ENCODE measurements at regions not wholly inside any gene's neighbourhood (a gene's known extent, or its start where the extent isn't known, plus 50 kb on each side); places are given as distances from the start of the nearest gene placed in this dataset.
"Not testable (repeated sequence)": the region's sequence is repeated elsewhere in the genome, so short reads cannot be mapped to it uniquely, and the experiment has no call there.

DNA sequence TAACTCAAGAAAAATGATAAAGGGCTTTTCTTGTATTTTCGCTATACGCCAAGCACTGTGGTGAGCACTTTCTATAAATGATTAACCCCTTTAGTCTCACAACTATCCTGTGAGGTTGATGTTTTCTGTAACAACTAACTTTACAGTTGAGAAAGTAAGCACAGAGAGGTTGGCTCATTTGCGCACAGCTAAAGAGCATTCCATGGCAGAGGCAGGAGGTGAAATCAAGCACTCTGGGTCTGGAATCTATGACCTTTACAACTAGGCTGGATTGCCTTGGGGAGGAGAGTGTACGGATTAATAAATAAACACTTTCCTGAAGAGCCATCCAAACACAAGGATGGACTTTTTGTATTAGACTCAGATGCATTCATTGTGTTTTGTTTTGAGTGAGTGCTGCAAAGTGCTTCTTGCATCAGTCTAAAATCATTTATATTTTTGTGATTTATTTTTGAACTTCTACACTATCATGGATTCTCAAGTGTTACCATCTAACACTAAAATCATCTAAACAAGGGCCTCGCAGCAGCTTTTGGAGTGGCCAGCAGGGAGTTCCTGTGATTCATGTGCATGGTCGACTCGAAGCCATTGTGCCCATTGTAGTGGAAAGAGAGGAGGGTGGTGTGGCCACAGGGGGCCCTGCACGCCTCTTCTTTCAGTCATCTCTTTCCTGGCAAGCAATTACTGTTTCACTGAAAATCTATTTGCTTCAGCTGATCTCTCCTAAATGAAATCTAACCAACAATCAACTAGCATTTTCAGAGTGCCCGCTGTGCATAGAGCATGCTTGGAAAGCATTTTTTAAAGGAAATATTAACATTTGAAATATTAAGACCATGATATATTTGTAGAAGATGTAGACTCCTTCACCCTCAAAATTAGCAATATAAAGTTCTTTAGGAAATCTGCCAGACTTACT lies 633.4 kb upstream of the COBL start:
- Histone ChIP-seq H3K4me1 (ENCODE audit: control insufficient read depth in 2 of 2, insufficient read depth in 2 of 2, low read length in 2 of 2) (no peaks in the 10 kb centered on the region), H3K36me3 (ENCODE audit: control insufficient read depth in 2 of 2, insufficient read depth in 2 of 2, low read length in 2 of 2) (no peaks in the 10 kb centered on the region), H3K9me3 (ENCODE audit: control insufficient read depth in 2 of 2, low read length in 2 of 2) (no peaks in the 10 kb centered on the region), H3K4me3 (ENCODE audit: low read length in 2 of 2) (no peak overlapping the region), H3K27ac (ENCODE audit: low read depth in 2 of 2, low read length in 2 of 2) (no peak overlapping the region), H3K27me3 (ENCODE audit: control insufficient read depth in 2 of 2, insufficient read depth in 2 of 2, low read length in 2 of 2) (no peaks in the 10 kb centered on the region), H3K9ac (ENCODE audit: low read depth in 1 of 2, low read length in 2 of 2) (no peak overlapping the region)

DNA sequence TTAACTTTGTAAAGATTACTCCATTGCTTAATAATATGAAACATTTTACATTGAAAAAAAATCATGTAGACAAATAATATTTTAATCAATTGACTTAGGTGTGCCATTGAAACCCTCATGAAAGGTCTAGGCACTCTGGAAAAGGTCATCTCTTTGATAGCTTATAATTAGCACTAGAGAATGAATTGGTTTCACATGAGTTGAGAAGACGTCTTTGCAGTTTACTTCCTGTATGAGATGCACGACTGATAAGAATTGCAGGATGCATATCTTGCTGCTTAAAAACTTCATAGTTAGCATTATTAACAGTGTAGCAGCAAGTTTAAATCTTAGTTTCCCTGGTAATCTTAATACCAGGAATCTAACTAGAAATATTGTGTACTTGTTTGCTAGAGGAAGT lies 614.2 kb upstream of the COBL start:
- Histone ChIP-seq H3K27me3 (ENCODE audit: control insufficient read depth in 2 of 2, insufficient read depth in 2 of 2, low read length in 2 of 2) (no peaks in the 10 kb centered on the region), H3K4me1 (ENCODE audit: control insufficient read depth in 2 of 2, insufficient read depth in 2 of 2, low read length in 2 of 2) (no peaks in the 10 kb centered on the region), H3K9ac (ENCODE audit: low read depth in 1 of 2, low read length in 2 of 2) (no peak overlapping the region), H3K4me3 (ENCODE audit: low read length in 2 of 2) (no peak overlapping the region), H3K27ac (ENCODE audit: low read depth in 2 of 2, low read length in 2 of 2) (no peak overlapping the region), H3K36me3 (ENCODE audit: control insufficient read depth in 2 of 2, insufficient read depth in 2 of 2, low read length in 2 of 2) (no peaks in the 10 kb centered on the region), H3K9me3 (ENCODE audit: control insufficient read depth in 2 of 2, low read length in 2 of 2) (no peaks in the 10 kb centered on the region)

DNA sequence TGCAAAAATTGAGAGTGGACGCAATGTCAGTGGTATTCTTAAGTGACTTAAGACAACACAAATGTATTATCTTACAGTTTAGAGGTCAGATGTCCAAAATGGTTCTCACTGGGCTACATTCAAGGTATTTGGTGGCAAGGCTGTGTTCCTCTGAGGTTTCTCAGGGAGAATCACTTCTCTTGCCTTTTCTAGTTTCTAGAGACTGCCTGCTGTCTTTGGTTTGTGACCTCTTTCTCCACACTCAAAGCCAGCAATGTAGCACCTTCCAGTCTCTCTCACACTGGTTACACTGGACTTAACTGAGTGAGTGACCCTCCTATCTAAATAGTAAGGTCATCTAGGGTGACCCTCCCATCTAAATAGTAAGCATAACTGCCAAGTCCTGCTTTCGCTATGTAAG lies 613.2 kb upstream of the COBL start:
- Histone ChIP-seq H3K4me1 (ENCODE audit: control insufficient read depth in 2 of 2, insufficient read depth in 2 of 2, low read length in 2 of 2) (no peaks in the 10 kb centered on the region), H3K27ac (ENCODE audit: low read depth in 2 of 2, low read length in 2 of 2) (no peak overlapping the region), H3K27me3 (ENCODE audit: control insufficient read depth in 2 of 2, insufficient read depth in 2 of 2, low read length in 2 of 2) (no peaks in the 10 kb centered on the region), H3K4me3 (ENCODE audit: low read length in 2 of 2) (no peak overlapping the region), H3K9ac (ENCODE audit: low read depth in 1 of 2, low read length in 2 of 2) (no peak overlapping the region), H3K36me3 (ENCODE audit: control insufficient read depth in 2 of 2, insufficient read depth in 2 of 2, low read length in 2 of 2) (no peaks in the 10 kb centered on the region), H3K9me3 (ENCODE audit: control insufficient read depth in 2 of 2, low read length in 2 of 2) (no peaks in the 10 kb centered on the region)

DNA sequence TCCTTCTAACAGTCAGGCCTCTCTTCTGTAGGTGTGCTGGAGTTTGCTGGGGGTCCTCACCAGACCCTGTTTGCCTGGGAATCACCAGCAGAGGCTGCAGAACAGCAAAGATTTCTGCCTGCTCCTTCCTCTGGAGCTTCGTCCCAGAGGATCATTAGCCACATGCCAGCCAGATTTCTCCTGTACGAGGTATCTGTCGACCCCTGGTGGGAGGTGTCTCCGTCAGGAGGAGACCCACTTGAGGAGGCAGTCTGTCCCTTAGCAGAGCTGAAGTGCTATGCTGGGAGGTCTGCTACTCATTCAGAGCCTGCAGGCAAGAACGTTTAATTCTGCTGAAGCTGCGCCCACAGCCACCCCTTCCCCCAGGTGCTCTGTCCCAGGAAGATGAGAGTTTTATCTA lies 611.1 kb upstream of the COBL start:
- Histone ChIP-seq H3K9ac (ENCODE audit: low read depth in 1 of 2, low read length in 2 of 2) (no peak overlapping the region), H3K9me3 (ENCODE audit: control insufficient read depth in 2 of 2, low read length in 2 of 2) (no peaks in the 10 kb centered on the region), H3K27me3 (ENCODE audit: control insufficient read depth in 2 of 2, insufficient read depth in 2 of 2, low read length in 2 of 2) (no peaks in the 10 kb centered on the region), H3K4me1 (ENCODE audit: control insufficient read depth in 2 of 2, insufficient read depth in 2 of 2, low read length in 2 of 2) (no peaks in the 10 kb centered on the region), H3K36me3 (ENCODE audit: control insufficient read depth in 2 of 2, insufficient read depth in 2 of 2, low read length in 2 of 2) (no peaks in the 10 kb centered on the region), H3K4me3 (ENCODE audit: low read length in 2 of 2) (no peak overlapping the region), H3K27ac (ENCODE audit: low read depth in 2 of 2, low read length in 2 of 2) (no peak overlapping the region)

DNA sequence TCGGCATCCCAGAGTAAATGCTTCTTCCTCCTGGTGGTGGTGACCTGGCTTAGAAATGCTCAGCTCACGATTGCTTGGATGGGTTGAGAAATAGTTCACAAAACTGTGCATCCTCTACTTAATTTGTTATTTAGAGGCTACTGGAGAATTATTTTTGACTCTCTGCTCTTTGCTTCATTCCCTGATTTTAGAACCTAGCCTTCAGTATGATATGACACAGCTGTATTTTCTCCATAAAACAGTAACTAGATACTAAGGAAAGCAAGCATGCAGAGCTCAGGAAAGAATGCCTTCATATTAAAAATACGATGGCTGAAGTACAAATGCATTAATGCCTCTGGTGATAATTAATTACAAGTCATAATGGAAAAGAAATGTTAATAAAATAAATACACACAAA lies 602.0 kb upstream of the COBL start:
- Histone ChIP-seq H3K27me3 (ENCODE audit: control insufficient read depth in 2 of 2, insufficient read depth in 2 of 2, low read length in 2 of 2) (no peaks in the 10 kb centered on the region), H3K9me3 (ENCODE audit: control insufficient read depth in 2 of 2, low read length in 2 of 2) (no peaks in the 10 kb centered on the region), H3K4me1 (ENCODE audit: control insufficient read depth in 2 of 2, insufficient read depth in 2 of 2, low read length in 2 of 2) (no peaks in the 10 kb centered on the region), H3K9ac (ENCODE audit: low read depth in 1 of 2, low read length in 2 of 2) (no peak overlapping the region), H3K27ac (ENCODE audit: low read depth in 2 of 2, low read length in 2 of 2) (no peak overlapping the region), H3K4me3 (ENCODE audit: low read length in 2 of 2) (no peak overlapping the region), H3K36me3 (ENCODE audit: control insufficient read depth in 2 of 2, insufficient read depth in 2 of 2, low read length in 2 of 2) (no peaks in the 10 kb centered on the region)

DNA sequence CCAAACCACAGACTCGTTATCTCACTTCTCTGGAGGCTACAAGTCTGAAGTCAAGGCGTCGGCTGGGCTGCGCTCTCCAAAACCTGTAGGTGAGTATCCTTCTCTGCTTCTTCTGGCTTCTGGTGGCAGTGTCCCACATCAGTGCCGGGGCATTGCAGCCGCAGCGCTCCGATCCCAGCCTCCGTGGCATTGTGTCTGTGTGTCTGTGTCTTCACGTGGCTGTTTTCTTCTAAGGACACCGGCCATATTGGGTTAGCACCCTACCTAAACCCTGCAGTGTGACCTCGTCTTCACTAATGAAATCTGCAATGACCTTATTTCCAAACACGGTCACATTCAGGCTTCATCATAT lies 584.9 kb upstream of the COBL start:
- H3K27me3 ChIP-seq (ENCODE audit: control insufficient read depth in 2 of 2, insufficient read depth in 2 of 2, low read length in 2 of 2) = no peaks in the 10 kb centered on the region
- H3K9ac ChIP-seq (ENCODE audit: low read depth in 1 of 2, low read length in 2 of 2) = no peak overlapping the region
- no peaks in the 10 kb centered on the region for H3K36me3 ChIP-seq (ENCODE audit: control insufficient read depth in 2 of 2, insufficient read depth in 2 of 2, low read length in 2 of 2)
- H3K4me3 ChIP-seq (ENCODE audit: low read length in 2 of 2) = no peak overlapping the region
- H3K9me3 ChIP-seq (ENCODE audit: control insufficient read depth in 2 of 2, low read length in 2 of 2) = no peaks in the 10 kb centered on the region
- no peaks in the 10 kb centered on the region for H3K4me1 ChIP-seq (ENCODE audit: control insufficient read depth in 2 of 2, insufficient read depth in 2 of 2, low read length in 2 of 2)
- no peak overlapping the region for H3K27ac ChIP-seq (ENCODE audit: low read depth in 2 of 2, low read length in 2 of 2)

DNA sequence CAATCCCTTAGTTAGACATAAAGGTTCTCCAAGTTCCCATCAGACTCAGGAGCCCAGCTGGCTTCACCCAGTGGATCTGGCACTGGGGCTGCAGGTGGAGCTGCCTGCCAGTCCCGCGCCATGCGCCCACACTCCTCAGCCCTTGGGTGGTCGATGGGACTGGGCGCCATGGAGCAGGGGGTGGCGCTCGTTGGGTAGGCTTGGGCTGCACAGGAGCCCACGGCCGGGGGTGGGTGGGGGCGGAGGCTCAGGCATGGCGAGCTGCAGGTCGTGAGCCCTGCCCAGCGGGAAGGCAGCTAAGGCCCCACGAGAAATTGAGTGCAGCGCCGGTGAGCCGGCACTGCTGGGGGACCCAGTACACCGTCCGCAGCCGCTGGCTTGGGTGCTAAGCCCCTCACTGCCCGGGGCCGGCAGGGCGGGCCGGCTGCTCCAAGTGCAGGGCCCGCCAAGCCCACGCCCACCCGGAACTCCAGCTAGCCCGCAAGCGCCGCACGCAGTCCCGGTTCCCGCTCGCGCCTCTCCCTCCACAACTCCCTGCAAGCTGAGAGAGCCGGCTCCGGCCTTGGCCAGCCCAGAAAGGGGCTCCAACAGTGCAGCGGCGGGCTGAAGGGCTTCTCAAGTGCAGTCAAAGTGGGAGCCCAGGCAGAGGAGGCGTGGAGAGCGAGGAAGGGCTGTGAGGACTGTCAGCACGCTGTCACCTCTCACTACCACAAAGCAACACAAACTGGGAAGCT lies 584.3 kb upstream of the COBL start:
- not testable (repeated sequence) for H3K27ac ChIP-seq (ENCODE audit: low read depth in 2 of 2, low read length in 2 of 2); H3K4me3 ChIP-seq (ENCODE audit: low read length in 2 of 2); H3K4me1 ChIP-seq (ENCODE audit: control insufficient read depth in 2 of 2, insufficient read depth in 2 of 2, low read length in 2 of 2); H3K27me3 ChIP-seq (ENCODE audit: control insufficient read depth in 2 of 2, insufficient read depth in 2 of 2, low read length in 2 of 2); H3K36me3 ChIP-seq (ENCODE audit: control insufficient read depth in 2 of 2, insufficient read depth in 2 of 2, low read length in 2 of 2); H3K9ac ChIP-seq (ENCODE audit: low read depth in 1 of 2, low read length in 2 of 2); H3K9me3 ChIP-seq (ENCODE audit: control insufficient read depth in 2 of 2, low read length in 2 of 2)

DNA sequence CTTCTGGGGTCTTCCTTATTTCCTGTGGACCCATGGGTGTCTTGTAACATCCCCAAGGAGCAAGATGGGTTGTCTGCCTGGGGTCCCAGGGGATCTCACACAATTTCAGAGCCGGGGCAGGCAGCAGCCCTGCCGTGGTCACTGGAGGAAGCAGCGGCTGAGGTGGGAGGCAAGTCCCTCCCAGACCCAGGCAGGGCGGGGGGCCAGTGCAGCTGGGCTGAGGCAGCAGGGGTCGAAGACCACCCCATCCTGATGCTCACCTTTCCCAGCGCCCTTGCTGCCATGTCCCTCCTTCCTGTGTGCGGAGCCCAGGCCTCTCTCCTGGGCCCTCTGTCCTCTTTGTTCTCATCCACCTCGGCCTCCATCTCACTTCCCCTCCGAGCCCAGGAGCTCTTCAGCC lies 583.0 kb upstream of the COBL start:
- no peak overlapping the region for H3K27ac ChIP-seq (ENCODE audit: low read depth in 2 of 2, low read length in 2 of 2)
- H3K4me1 ChIP-seq (ENCODE audit: control insufficient read depth in 2 of 2, insufficient read depth in 2 of 2, low read length in 2 of 2) = no peaks in the 10 kb centered on the region
- H3K36me3 ChIP-seq (ENCODE audit: control insufficient read depth in 2 of 2, insufficient read depth in 2 of 2, low read length in 2 of 2) = no peaks in the 10 kb centered on the region
- H3K27me3 ChIP-seq (ENCODE audit: control insufficient read depth in 2 of 2, insufficient read depth in 2 of 2, low read length in 2 of 2) = no peaks in the 10 kb centered on the region
- no peaks in the 10 kb centered on the region for H3K9me3 ChIP-seq (ENCODE audit: control insufficient read depth in 2 of 2, low read length in 2 of 2)
- no peak overlapping the region for H3K4me3 ChIP-seq (ENCODE audit: low read length in 2 of 2)
- no peak overlapping the region for H3K9ac ChIP-seq (ENCODE audit: low read depth in 1 of 2, low read length in 2 of 2)

DNA sequence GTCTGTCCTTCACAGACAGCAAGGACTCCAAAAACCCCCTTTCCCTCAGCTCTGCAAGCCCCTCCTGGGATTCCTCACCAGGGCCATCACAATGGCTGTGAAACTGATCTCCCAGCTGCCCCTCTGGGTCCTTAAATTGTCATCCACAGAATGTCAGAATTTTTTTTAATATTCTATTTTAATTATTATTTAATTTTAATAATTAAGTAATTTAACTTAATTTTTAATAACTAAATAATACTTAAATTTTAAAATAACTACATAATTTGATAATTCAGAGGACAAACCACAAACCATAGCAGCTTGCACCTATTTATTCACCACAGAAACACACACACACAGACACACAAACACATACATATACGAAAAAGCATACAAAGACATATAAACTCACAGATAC lies 565.8 kb upstream of the COBL start:
- Histone ChIP-seq H3K4me1 (ENCODE audit: control insufficient read depth in 2 of 2, insufficient read depth in 2 of 2, low read length in 2 of 2) (no peaks in the 10 kb centered on the region), H3K27me3 (ENCODE audit: control insufficient read depth in 2 of 2, insufficient read depth in 2 of 2, low read length in 2 of 2) (no peaks in the 10 kb centered on the region), H3K9ac (ENCODE audit: low read depth in 1 of 2, low read length in 2 of 2) (no peak overlapping the region), H3K36me3 (ENCODE audit: control insufficient read depth in 2 of 2, insufficient read depth in 2 of 2, low read length in 2 of 2) (no peaks in the 10 kb centered on the region), H3K9me3 (ENCODE audit: control insufficient read depth in 2 of 2, low read length in 2 of 2) (no peaks in the 10 kb centered on the region), H3K27ac (ENCODE audit: low read depth in 2 of 2, low read length in 2 of 2) (no peak overlapping the region), H3K4me3 (ENCODE audit: low read length in 2 of 2) (no peak overlapping the region)

DNA sequence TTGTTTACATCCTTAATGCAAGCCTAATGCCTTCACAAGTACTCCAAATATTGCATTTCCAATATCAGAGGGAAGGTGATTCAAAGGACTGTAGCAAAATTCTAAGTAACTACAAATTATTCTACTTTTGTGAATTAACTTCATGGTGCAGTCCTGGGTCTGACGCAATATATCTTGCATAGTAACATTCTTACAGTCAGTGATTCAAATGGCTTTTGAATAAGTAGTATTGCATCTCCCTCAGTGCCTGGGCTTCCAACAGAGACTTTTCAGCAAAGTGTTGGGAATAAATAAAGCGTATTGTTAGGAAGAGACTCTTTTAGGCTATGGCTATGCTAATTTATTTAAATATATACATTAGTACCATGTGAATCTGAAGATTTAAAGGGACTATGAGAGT lies 564.7 kb upstream of the COBL start:
- no peak overlapping the region for H3K9ac ChIP-seq (ENCODE audit: low read depth in 1 of 2, low read length in 2 of 2)
- no peaks in the 10 kb centered on the region for H3K36me3 ChIP-seq (ENCODE audit: control insufficient read depth in 2 of 2, insufficient read depth in 2 of 2, low read length in 2 of 2)
- H3K4me3 ChIP-seq (ENCODE audit: low read length in 2 of 2) = no peak overlapping the region
- no peaks in the 10 kb centered on the region for H3K27me3 ChIP-seq (ENCODE audit: control insufficient read depth in 2 of 2, insufficient read depth in 2 of 2, low read length in 2 of 2)
- no peaks in the 10 kb centered on the region for H3K4me1 ChIP-seq (ENCODE audit: control insufficient read depth in 2 of 2, insufficient read depth in 2 of 2, low read length in 2 of 2)
- H3K27ac ChIP-seq (ENCODE audit: low read depth in 2 of 2, low read length in 2 of 2) = no peak overlapping the region
- no peaks in the 10 kb centered on the region for H3K9me3 ChIP-seq (ENCODE audit: control insufficient read depth in 2 of 2, low read length in 2 of 2)
